Middle frontal gyrus (tissue), 1 donor: ENCODE measurements at regions not wholly inside any gene's neighbourhood (a gene's known extent, or its start where the extent isn't known, plus 50 kb on each side); places are given as distances from the start of the nearest gene placed in this dataset.
"Not testable (repeated sequence)": the region's sequence is repeated elsewhere in the genome, so short reads cannot be mapped to it uniquely, and the experiment has no call there.

ENCODE experiments used
- DNase-seq: peaks from one replicate; pipeline ENCODE4 v3.0.0-alpha.2; 2015; ENCODE audit warnings: low spot score; ENCODE audit errors: extremely low spot score

DNA sequence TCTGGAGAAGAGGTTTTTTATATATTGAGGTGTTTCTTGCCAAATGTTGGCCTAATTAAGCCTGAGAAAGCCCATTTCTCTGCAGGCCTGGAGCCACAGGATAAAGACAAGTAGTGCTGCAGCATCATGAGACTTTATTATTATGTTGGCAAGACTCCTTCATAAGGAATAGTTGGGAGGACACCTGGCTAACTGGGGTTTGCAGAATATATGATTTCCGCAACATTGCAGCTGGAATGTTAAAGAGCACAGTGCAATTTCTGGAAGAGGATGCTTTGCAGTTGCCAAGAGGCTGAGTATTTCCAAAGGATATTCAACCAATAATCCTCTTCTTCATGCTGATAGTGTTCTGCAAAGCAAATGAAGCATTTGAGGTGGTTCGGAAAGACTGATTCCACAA is 1512.8 kb upstream of the LRRTM3 start:
- no peak for DNase-seq

DNA sequence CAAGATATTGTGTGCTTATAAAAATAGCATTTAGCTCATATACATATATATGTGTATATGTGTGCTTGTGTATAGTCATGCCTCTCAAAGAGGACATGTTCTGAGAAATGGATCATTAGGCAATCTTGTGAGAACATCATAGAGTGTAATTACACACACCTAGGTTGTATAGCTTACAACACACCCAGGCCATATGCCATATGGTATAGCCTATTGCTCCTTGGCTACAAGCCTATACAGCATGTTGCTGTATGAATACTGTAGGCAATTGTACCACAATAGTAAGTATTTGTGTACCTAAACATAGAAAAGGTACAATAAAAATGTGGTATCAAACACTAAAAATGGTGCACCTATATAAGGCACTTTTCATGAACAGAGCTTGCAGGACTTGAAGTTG is 1510.5 kb upstream of the LRRTM3 start:
- DNase-seq = no peak

DNA sequence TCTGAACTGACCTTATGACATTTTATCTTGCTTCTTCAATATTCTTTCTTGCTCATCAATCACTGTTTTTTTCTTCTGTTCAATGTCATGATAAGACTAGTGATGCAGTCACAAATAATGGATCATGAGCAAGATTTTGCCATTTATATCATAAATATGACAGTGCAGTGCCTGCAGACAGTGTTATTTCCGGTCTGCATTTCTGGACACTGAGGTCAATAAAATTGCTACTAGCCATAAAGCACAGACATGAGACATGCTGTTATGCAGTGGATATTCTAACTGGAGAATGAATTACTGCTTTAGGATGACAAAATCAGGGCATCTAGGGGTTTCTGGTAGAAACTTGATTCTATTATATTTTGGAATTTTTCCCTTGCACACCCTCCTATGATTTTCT is 1509.7 kb upstream of the LRRTM3 start:
- DNase-seq = no peak

DNA sequence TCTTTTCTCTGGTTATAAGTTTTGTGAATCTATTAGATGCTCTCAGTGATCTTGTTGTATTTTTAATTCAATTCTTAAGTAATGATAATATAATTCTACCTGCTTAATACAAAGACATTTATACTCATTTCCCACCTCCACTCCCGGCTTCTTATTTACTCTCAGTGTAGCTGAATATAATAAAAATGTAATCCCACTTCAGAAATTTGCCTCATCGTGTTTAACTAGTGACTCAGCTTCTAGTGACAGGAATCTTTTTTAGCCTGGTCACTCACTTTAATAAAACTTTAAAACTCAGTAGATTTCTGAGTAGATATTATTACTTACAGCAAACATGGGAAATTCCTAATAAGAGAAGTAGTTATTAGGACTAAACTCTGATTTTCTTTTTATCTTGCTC is 1506.2 kb upstream of the LRRTM3 start:
- no peak for DNase-seq

DNA sequence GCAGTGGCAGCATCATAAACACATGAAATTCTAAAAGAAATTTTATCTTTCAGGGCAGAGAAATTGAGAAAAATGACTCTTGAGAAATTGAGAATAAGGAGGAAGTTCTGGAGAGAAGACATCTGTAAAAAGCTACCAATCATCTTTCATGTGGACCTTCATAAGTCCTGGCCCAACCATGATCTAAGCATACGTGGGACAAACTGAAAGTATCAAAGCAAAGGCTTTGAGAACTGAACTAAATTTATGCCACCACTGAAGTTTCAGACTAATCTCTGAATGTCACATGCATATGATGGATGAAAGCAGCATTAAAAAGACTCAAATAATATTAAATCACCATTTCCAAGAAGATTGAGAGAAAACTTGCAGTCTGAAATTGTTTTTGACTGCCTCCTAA is 1502.8 kb upstream of the LRRTM3 start:
- DNase-seq = no peak

DNA sequence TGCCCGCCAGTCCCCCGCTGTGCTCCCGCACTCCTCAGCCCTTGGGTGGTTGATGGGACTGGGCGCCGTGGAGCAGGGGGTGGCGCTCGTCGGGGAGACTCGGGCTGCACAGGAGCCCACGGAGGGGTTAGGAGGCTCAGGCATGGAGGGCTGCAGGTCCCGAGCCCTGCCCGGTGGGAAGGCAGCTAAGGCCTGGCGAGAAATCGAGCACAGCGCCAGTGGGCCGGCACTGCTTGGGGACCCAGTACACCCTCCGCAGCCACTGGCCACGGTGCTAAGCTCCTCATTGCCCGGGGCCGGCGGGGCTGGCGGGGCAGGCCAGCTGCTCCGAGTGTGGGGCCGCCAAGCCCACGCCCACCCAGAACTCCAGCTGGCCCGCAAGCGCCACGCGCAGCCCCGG is 1496.5 kb upstream of the LRRTM3 start:
- not testable (repeated sequence) for DNase-seq

DNA sequence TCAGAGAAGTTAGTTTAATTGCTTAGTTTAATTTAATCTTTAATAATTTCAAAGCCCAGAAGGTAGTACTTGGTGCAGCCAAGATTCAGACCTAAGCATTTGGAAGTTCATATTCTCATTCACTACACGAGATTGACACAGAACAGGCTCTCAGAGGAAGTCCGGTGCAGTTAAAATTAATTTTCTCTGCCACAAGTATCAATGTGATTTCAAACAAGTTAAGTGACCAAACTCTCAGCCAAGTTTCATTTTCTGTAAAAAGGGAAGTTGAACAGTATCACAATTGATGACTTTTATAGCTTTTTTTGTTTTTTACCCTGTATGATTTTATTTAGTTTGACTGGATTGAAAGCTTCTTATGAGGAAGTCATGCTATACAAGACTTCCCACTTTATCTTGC is 1494.9 kb upstream of the LRRTM3 start:
- no peak for DNase-seq

DNA sequence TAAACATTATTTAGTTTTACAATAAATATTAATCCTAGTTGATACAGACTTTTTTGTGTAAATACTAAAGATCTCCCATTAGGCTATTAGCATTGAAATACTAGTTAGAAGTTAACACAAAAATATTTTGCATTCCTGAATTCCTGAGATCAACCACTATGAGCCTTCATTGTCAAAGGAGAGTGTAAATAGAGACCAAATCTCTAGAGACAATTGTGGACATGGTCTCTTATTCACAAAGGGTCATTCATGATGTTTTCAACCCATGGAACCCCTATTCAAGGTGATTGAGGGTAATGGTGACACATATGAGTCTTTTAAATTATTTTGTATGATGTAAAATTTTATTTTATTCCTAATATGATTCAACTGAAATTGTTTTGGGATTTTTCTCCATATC is 1454.8 kb upstream of the LRRTM3 start:
- DNase-seq = no peak

DNA sequence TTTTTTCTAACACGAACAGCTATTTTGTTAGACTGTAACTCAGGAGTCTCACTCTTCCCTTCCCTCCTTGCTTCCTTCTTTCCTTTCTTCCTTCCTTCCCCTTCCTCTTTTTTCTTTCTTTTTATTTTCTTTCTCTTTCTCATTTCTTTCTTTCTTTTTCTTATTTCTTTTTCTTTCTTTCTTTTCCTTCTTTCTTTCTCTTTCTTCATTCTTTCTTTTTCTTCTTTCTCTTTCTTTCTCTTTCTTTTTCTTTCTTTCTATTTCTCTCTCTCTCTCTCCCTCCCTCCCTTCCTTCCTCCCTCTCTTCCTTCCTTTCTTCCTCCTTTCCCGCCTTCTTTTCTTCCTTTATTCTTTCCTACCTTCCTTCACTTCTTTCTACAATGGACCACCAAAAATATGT is 1443.0 kb upstream of the LRRTM3 start:
- DNase-seq = no peak

DNA sequence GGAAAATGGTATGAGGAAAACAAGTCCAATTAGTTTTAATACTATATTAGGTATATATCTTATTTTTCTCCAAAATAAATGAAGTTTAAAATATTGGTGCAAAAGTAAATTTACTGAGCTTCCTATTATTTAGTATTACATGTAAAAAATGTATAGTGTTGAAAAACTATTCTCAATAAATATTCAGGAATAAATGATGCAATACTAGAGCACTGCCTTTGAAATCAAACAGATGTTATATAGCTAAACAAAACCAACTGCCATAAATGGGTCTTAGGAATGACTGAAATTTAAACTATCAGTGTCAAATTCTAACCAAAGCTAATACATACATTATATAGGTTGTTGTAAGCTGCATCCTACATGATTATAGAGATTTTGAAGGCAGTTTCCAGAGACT is 1434.0 kb upstream of the LRRTM3 start:
- no peak for DNase-seq

DNA sequence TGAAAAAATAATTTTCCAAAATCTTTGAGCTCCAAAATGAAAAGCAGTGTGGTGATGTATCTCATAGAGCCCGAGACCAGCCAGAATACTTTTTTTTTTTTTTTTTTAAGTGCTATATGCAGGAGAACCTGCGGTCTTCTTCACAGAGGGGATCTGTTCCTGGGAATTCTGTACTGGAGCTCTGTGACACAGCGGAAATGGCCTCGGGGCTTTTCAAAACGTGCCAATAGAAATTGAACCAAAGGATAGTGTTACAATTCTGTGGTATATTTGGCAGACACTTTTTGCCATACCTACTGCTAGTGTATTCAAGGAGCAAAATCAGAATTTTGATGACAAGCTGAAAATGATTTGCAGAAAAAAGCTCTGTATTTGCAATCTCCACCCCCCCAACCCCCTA is 1429.3 kb upstream of the LRRTM3 start:
- no peak for DNase-seq

DNA sequence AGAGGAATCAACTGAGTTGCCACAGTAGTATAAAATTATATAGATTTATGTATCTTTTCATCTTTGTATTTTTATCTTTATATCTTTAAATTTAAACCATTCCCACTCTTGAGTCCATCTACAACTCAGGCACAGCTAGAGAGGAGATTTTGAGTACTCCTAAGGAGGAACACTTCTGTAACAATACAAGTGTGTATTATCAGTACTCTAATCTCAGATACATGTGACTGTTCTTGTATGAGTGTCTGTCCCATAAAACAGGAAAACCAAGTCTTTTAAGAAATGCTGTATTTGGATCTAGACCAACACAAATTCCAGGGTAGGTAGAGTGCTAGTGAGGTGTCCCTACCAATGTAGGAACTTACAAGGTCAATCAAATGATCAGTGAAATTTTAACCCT is 1428.0 kb upstream of the LRRTM3 start:
- DNase-seq = no peak

DNA sequence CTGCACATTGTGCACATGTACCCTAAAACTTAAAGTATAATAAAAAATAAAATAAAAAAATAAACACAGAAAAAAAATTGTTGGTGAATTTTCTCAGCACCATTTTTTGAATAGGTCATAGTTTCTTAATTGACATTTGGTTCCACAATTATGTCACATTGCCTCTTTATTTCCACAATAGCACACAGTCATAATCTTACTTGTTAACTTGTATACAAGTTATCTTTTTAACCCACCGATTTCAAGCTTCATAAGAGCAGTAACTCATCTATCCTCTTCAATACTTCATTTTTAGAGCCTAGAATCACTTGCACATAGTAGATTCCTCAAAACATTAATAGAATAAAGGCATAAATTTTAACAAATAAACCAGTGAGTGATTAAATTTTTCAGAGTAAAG is 1425.1 kb upstream of the LRRTM3 start:
- DNase-seq = no peak

DNA sequence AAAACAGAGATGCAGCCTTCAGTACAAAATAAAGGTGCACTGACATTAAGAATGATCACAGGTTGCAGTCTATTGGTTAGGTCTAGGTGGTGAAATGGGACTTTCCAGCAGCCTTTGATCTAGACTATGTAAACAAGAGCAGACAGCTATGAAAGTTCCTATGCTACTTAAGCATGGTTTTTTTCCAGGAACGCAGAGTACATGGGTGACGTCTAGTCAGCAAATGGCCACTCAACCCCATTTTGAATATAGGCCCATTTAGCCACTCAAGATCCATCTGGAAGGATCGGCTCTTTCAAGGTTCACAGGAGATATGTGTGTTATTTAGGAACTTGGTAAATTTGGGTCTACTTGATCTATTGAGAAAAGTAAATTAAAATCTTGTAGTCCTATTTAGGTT is 1424.6 kb upstream of the LRRTM3 start:
- no peak for DNase-seq

DNA sequence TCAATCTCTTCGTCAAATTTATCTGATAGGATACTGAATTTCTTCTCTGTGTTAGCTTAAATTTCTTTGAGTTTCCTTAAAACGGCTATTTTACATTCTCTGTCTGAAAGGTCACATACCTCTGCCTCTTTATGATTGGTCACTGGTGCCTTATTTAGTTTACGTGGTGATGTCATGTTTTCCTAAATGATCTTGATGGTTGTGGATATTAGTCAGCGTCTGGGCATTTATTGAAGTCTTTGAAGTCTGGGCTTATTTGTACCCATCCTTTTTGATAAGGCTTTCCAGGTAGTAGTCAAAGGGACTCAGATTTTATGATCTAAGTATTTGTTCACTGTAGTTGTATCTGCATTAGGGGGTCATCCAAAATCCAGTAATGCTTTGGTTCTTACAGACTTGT is 1407.5 kb upstream of the LRRTM3 start:
- no peak for DNase-seq

DNA sequence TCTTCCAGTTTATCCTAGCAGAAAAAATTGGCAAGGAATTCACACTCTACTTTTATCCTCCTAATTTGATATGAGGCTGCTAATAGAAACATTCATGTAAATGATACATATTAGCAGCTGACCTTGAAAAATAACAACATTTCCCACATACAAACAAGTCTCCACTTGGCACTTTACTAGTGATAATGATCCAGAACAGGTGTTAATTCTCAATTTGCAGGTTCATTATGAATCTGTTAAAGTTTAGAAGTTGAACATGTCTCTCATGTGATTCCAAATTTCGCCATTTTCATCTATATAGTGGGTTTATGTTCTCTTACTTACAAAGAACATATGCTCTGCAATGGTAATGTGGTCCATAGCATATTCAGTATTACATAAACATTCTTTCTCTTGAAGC is 1396.8 kb upstream of the LRRTM3 start:
- DNase-seq = no peak

DNA sequence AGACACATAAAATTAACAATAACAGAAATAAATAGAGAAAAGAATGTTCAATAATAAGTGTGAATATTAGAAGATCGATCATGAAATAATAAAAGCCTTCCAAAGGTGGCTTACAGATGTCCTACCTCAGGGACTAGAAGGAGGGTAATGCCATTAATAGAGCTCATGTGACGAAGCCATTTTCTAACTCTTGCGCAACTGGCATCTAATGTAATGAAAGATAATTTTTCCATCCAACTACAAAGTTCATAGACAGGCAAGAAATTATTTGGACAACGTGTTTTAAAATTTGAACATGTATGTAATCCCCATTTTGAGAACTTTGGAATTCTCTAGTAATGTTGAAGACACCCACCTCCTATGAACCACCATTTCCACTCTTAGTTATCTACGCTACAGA is 1394.3 kb upstream of the LRRTM3 start:
- no peak for DNase-seq

DNA sequence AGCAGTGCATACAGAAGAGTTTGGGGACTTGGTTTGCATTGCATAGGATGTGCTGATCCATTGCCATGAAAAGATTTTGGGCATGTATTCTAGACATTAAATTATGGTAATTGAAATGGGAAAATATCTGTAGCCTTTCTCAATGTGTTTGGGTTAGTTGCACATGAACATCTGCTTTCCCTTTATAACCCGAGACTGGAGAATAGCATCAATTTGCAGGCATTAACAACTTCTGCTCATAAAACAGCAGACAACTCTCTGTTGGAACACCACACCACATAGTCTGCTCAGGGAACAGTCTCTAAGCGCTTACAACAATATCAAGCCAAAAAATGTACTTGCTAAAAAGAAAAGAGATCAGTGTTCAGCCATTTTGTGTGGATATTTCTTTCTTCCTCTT is 1391.1 kb upstream of the LRRTM3 start:
- no peak for DNase-seq

DNA sequence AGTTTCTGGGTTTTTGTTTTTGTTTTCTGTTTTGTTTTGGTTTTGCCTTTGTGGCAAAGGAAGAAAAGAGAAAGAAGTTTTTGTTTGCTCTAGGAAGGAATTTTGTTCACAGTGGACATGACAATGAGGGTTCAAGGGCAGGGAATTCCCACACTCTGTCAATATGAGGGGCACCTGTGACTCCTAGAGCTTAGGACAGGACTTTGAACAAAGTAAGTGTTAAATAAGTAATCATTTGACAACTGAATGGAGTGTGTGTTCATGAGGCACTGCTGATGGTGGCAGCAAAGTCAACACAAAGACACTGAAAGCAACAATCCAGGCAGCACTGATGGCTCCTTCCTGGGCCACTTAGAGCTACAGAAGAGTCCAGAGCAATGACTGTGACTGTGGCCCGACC is 1381.1 kb upstream of the LRRTM3 start:
- no peak for DNase-seq

DNA sequence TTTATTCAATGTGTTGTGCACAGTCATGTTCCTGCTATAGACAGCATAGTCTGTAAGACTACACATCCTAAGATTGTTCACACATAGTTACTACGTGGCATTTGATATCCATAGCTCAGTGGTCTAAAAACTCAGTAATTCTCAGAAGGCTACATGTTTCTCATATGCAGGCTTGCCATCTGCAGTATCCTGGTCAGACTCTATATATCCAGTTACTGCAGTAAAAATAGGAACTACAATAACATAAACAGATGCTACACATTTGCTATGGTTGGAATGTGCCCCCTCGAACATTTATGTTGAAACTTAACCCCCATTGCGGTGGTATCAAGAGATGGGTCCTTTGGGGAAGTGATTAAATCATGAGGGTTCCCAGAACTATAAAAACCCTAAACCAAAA is 1377.8 kb upstream of the LRRTM3 start:
- DNase-seq = no peak

DNA sequence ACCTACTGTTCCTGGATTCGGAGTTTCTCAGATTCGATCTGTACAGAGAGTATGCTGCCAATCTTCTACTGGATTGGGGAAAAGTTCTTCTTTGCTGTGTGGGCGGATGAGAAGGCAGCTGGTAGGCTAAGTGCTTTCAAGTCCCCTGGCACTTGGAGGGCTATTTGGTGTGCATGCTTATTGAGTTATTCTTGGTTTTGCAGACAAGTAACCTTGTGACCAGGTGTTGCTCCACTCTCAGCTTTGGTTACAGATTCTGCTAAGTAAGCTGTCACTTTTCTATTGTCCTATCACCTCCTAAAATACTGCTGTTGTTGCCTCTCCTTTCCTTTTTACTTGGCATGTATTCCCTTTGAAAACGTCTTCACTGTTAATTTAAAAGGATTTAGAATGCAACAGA is 1375.1 kb upstream of the LRRTM3 start:
- no peak for DNase-seq

DNA sequence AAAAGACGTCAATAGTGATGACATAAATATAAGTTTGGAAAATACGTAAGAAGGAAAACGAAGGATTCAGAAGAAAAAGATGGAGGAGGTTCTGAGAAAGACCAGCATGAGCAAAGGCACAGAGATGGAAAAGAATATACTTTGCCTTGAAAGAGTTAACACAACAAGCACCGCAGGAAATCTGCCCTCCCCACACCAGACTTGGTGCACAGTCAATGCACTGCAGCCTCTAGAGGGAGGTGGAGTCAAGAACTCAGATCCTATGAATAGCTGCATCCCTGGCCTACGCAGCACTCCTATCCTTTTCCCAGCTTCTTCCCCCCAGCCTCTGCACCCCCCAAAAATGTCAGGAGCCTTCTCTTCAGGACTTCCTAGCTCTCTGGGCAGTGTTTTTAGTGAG is 1370.6 kb upstream of the LRRTM3 start:
- no peak for DNase-seq

DNA sequence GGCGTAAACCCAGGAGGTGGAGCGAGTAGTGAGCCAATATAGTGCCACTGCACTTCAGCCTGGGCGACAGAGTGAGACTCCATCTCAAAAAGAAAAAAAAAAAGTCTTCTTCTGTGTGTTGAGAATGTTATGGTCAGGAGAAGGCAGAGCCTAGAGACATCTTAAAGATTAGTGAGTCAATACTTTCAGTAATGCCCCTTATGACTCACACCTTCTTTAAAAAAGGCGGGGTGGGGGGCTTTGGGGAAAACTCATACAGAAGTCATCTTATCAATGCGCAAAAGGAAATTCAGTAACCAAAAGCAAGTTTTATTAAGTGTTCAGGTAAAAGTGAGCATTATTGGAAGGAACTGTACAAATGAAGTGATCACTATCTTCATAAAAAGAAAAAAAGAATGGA is 1369.8 kb upstream of the LRRTM3 start:
- no peak for DNase-seq

DNA sequence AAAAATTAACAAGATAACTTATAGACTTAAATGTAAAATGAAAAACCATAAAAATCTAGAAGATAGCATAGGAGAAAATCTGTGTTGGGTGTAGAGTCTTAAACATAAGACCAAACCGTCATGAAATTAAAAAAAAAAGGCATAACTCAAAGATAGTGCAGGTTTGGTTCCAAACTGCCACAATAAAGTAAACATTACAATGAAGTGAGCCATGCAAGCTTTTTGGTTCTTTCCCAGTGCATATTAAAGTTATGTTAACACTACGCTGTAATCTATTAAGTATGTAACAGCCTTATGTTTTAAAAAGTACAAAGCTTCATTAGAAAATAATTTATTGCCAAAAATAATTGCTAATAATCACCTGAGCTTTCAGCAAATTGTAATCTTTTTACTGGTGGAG is 1366.5 kb upstream of the LRRTM3 start:
- no peak for DNase-seq

DNA sequence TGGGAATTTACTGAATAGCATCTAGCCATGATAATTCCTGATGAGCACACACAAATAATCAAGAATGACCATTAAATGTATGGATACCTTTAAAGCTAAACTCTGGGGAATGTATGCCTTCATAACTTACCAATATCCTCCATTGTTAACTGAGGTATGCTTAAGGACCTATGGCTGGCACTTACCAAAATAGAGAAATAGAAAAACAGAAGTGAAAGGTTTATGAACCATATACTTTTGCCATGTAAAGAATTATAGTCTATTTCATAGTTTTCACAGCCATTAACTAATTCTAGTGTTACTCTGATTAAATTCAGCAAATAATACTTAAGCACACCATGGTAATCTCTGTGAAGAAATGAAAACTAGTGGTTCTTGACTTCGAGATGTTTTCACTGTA is 1360.6 kb upstream of the LRRTM3 start:
- DNase-seq = no peak
